GM12874 (cell line): ENCODE measurements at regions not wholly inside any gene's neighbourhood (a gene's known extent, or its start where the extent isn't known, plus 50 kb on each side); places are given as distances from the start of the nearest gene placed in this dataset.
A peak's percentile ranks its signal among the peaks of the same experiment; 100 is the strongest.

Experiments used
- CTCF ChIP-seq: IDR thresholded peaks from 2 replicates; pipeline ENCODE4 v1.5.1; 2011; ENCODE audit warnings: low read depth, mild to moderate bottlenecking, control low read depth, low read length, moderate library complexity; ENCODE audit not compliant: insufficient read depth

GRCh38 chr3:72099326-72100079, 314.6 kb upstream of the PROK2 start:
- TF ChIP-seq CTCF = no peak

- no peak for TF ChIP-seq CTCF
These were observed 312.1 kb upstream of the PROK2 start for GRCh38 chr3:72097053-72097452.

- TF ChIP-seq CTCF = no peak
These were observed 310.6 kb upstream of the PROK2 start for GRCh38 chr3:72095521-72095920.

GRCh38 chr3:72093992-72094334, 309.0 kb upstream of the PROK2 start:
- TF ChIP-seq CTCF = no peak

- TF ChIP-seq CTCF = no peak
These were observed 308.5 kb upstream of the PROK2 start for GRCh38 chr3:72093270-72093991.

GRCh38 chr3:72092778-72093177, 307.8 kb upstream of the PROK2 start:
- TF ChIP-seq CTCF = no peak

GRCh38 chr3:72088486-72089025, 303.6 kb upstream of the PROK2 start:
- TF ChIP-seq CTCF = 0 out of 2 replicates have a peak, but pooled peaks have one; percentile 2
